ENCODE measurements at regions not wholly inside any gene's neighbourhood (a gene's known extent, or its start where the extent isn't known, plus 50 kb on each side); places are given as distances from the start of the nearest gene placed in this dataset.

- no peaks in the 10 kb centered on the region for H3K9me3 ChIP-seq (ENCODE audit: low read length)
- ChIA-PET POLR2A (interaction anchor here (0.6 kb wide), 1 partner anchor 9 kb away, joined by 3 read pairs; no protein-coding TSS in a partner anchor), CTCF (ENCODE audit: unreplicated experiment) (no interaction called here)
- no TSS peak for BruUV-seq (replicated peaks)
- H3K79me2 ChIP-seq (ENCODE audit: insufficient read depth, low read depth, low read length): no peaks in the 10 kb centered on the region
- H3K4me2 ChIP-seq (ENCODE audit: low read length): no peak overlapping the region
- H3K4me1 ChIP-seq (ENCODE audit: insufficient read depth, low read length, poor library complexity, severe bottlenecking): no peaks in the 10 kb centered on the region
- H3K36me3 ChIP-seq (ENCODE audit: insufficient read depth, low read length): no peaks in the 10 kb centered on the region
- TF ChIP-seq CTCF (conservative IDR thresholded peaks at IDR 0.05; ENCODE audit: low read length) (no peak), EZH2phosphoT487 (IDR thresholded peaks at IDR 0.05; ENCODE audit: borderline replicate concordance, low read depth, low read length) (no peak)
- H2AFZ ChIP-seq (ENCODE audit: low read length): no peak overlapping the region
- no peak overlapping the region for H3K27ac ChIP-seq (ENCODE audit: low read depth, low read length, poor library complexity, severe bottlenecking)
- no peaks in the 10 kb centered on the region for H3K9me2 ChIP-seq (ENCODE audit: insufficient read depth, low read length)
- no peaks in the 10 kb centered on the region for H4K20me1 ChIP-seq (ENCODE audit: insufficient read depth, low read length)
- intact Hi-C loops (cut with micrococcal nuclease; ENCODE audit: unreplicated experiment): no loop called here
- DNase-seq (ENCODE audit: low spot score): no peak
- no peak overlapping the region for H3K4me3 ChIP-seq (ENCODE audit: low read depth, low read length, poor library complexity, severe bottlenecking)
Measured at GRCh38 chr15:46714950-46715349, 1002.4 kb upstream of the SEMA6D start.

DNA sequence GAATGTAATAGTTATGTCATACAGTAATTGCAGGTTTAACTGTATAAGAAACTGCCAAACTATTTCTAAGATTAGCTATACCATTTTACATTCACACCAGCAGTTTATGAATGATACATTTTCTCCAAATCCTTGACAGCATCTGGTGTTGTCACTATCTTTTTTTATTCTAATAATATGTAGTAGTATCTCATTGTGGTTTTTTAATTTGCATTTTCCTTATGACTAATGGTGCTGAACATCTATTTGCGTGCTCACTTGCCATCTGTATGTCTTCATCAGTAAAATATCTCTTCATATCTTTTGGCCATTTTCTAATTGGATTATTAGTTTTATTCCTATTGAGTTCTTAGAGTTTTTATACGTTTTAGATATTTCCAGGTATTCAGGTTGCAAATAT is 994.0 kb upstream of the SEMA6D start:
- Histone ChIP-seq H3K9me3 (ENCODE audit: low read length) (0 out of 2 replicates have a peak, but pooled peaks cover 8% of the 10 kb centered on the region), H3K79me2 (ENCODE audit: insufficient read depth, low read depth, low read length) (no peaks in the 10 kb centered on the region), H3K27ac (ENCODE audit: low read depth, low read length, poor library complexity, severe bottlenecking) (no peak overlapping the region), H2AFZ (ENCODE audit: low read length) (no peak overlapping the region), H3K4me1 (ENCODE audit: insufficient read depth, low read length, poor library complexity, severe bottlenecking) (no peaks in the 10 kb centered on the region), H3K9me2 (ENCODE audit: insufficient read depth, low read length) (no peaks in the 10 kb centered on the region), H4K20me1 (ENCODE audit: insufficient read depth, low read length) (no peaks in the 10 kb centered on the region), H3K36me3 (ENCODE audit: insufficient read depth, low read length) (no peaks in the 10 kb centered on the region), H3K4me2 (ENCODE audit: low read length) (no peak overlapping the region), H3K4me3 (ENCODE audit: low read depth, low read length, poor library complexity, severe bottlenecking) (no peak overlapping the region)
- ChIA-PET CTCF (ENCODE audit: unreplicated experiment) (no interaction called here), POLR2A (interaction anchor here (0.6 kb wide), 1 partner anchor 1102 kb away, joined by 3 read pairs; no protein-coding TSS in a partner anchor)
- BruUV-seq (replicated peaks): no TSS peak
- TF ChIP-seq EZH2phosphoT487 (IDR thresholded peaks at IDR 0.05; ENCODE audit: borderline replicate concordance, low read depth, low read length): no peak
- TF ChIP-seq CTCF (conservative IDR thresholded peaks at IDR 0.05; ENCODE audit: low read length): no peak
- DNase-seq (ENCODE audit: low spot score): no peak
- intact Hi-C loops (cut with micrococcal nuclease; ENCODE audit: unreplicated experiment): no loop called here

- H4K20me1 ChIP-seq (ENCODE audit: insufficient read depth, low read length): no peaks in the 10 kb centered on the region
- H3K79me2 ChIP-seq (ENCODE audit: insufficient read depth, low read depth, low read length): no peaks in the 10 kb centered on the region
- peak; percentile 33 for DNase-seq (ENCODE audit: low spot score)
- 0 out of 2 replicates have a peak, but pooled peaks cover 10% of the 10 kb centered on the region for H3K9me3 ChIP-seq (ENCODE audit: low read length)
- CTCF ChIA-PET (ENCODE audit: unreplicated experiment): no interaction called here
- intact Hi-C loops (cut with micrococcal nuclease; ENCODE audit: unreplicated experiment): no loop called here
- H2AFZ ChIP-seq (ENCODE audit: low read length): no peak overlapping the region
- POLR2A ChIA-PET: interaction anchor here (0.6 to 1.3 kb wide), 2 partner anchors 41 to 57 kb away, joined by 3 to 9 read pairs; no protein-coding TSS in a partner anchor
- H3K36me3 ChIP-seq (ENCODE audit: insufficient read depth, low read length): no peaks in the 10 kb centered on the region
- no TSS peak for BruUV-seq (replicated peaks)
- TF ChIP-seq EZH2phosphoT487 (IDR thresholded peaks at IDR 0.05; ENCODE audit: borderline replicate concordance, low read depth, low read length) (no peak), CTCF (conservative IDR thresholded peaks at IDR 0.05; ENCODE audit: low read length) (no peak)
- no peak overlapping the region for H3K27ac ChIP-seq (ENCODE audit: low read depth, low read length, poor library complexity, severe bottlenecking)
- H3K4me3 ChIP-seq (ENCODE audit: low read depth, low read length, poor library complexity, severe bottlenecking): no peak overlapping the region
- H3K9me2 ChIP-seq (ENCODE audit: insufficient read depth, low read length): no peaks in the 10 kb centered on the region
- no peaks in the 10 kb centered on the region for H3K4me1 ChIP-seq (ENCODE audit: insufficient read depth, low read length, poor library complexity, severe bottlenecking)
- H3K4me2 ChIP-seq (ENCODE audit: low read length): no peak overlapping the region
Measured at GRCh38 chr15:46732060-46732459, 985.2 kb upstream of the SEMA6D start.

All from OCI-LY7 (cell line).